A673 (cell line): ENCODE measurements at regions not wholly inside any gene's neighbourhood (a gene's known extent, or its start where the extent isn't known, plus 50 kb on each side); places are given as distances from the start of the nearest gene placed in this dataset.

Experiments used
- BruUV-seq: library from RNA; stranded (reverse); fragments of 400-500 nt; replicated peaks from 2 replicates; lab custom pipeline; 2021; lab: Mats Ljungman, UMichigan
- CTCF ChIA-PET: fragments of 300-600 bp; sonication (Branson Sonifier 250); formaldehyde crosslinking; loops from one replicate; lab custom pipeline; 2022; ENCODE audit warnings: antibody characterized with exemption; lab: Charles Lee
- POLR2A ChIA-PET: fragments of 300-600 bp; sonication (Branson Sonifier 250); formaldehyde crosslinking; loops from one replicate; lab custom pipeline; 2022; ENCODE audit warnings: antibody characterized with exemption; ENCODE audit not compliant: low non-redundant PET; lab: Charles Lee
- DNase-seq: peaks from one replicate; pipeline ENCODE4 v3.0.0-alpha.2; 2015; ENCODE audit warnings: low spot score
- H3K27ac ChIP-seq: fragments of 200-600 bp; sonication (generic); 2 replicates; pipeline ENCODE4 v1.5.1; 2016; ENCODE audit warnings: mixed run types, low read depth, mild to moderate bottlenecking, mixed read lengths, antibody characterized with exemption, low read length; ENCODE audit not compliant: poor library complexity, severe bottlenecking
- H3K27me3 ChIP-seq: fragments of 200-600 bp; sonication (generic); replicated peaks from 2 replicates; pipeline ENCODE4 v1.6.1; 2017; ENCODE audit warnings: mixed run types, low read depth, mild to moderate bottlenecking, mixed read lengths, antibody characterized with exemption, low read length; ENCODE audit not compliant: insufficient read depth, poor library complexity
- H3K36me3 ChIP-seq: fragments of 200-600 bp; sonication (generic); 2 replicates; pipeline ENCODE4 v1.6.1; 2016; ENCODE audit warnings: mixed run types, mild to moderate bottlenecking, mixed read lengths, antibody characterized with exemption, low read length; ENCODE audit not compliant: insufficient read depth, poor library complexity, severe bottlenecking
- H3K4me1 ChIP-seq: fragments of 200-600 bp; sonication (generic); 2 replicates; pipeline ENCODE4 v1.6.1; 2017; ENCODE audit warnings: mixed run types, mild to moderate bottlenecking, mixed read lengths, antibody characterized with exemption, low read length; ENCODE audit not compliant: insufficient read depth, poor library complexity, severe bottlenecking
- H3K4me3 ChIP-seq: fragments of 200-600 bp; sonication (generic); 2 replicates; pipeline ENCODE4 v1.5.1; 2016; ENCODE audit warnings: low read depth, mixed run types, mild to moderate bottlenecking, mixed read lengths, low read length; ENCODE audit not compliant: poor library complexity, severe bottlenecking
- H3K9me3 ChIP-seq: fragments of 200-600 bp; sonication (generic); 2 replicates; pipeline ENCODE4 v1.6.1; 2016; ENCODE audit warnings: mixed run types, low read depth, mild to moderate bottlenecking, mixed read lengths, antibody characterized with exemption, low read length; ENCODE audit not compliant: poor library complexity, severe bottlenecking
- CTCF ChIP-seq: fragments of 300-800, 200-600 bp; sonication (generic); conservative IDR thresholded peaks from 2 replicates; pipeline ENCODE4 v1.5.1; 2017; ENCODE audit warnings: low read depth, mild to moderate bottlenecking, antibody characterized with exemption, low read length, moderate library complexity, mixed read lengths
- EZH2 ChIP-seq: fragments of 200-600 bp; sonication (generic); IDR thresholded peaks from 2 replicates; pipeline ENCODE4 v1.6.1; 2017; ENCODE audit warnings: borderline replicate concordance, low read depth, mild to moderate bottlenecking, mixed read lengths, antibody characterized with exemption, low read length; ENCODE audit not compliant: poor library complexity, severe bottlenecking
- intact Hi-C: fragments of 100-400 bp; cut with micrococcal nuclease; formaldehyde crosslinking; loops from one replicate; pipeline ENCODE4 v1.10.0; 2022; ENCODE audit not compliant: unreplicated experiment

GRCh38 chr2:5111581-5111980, 580.6 kb upstream of the SOX11 start:
- ChIA-PET CTCF (no interaction called here), POLR2A (no interaction called here)
- TF ChIP-seq CTCF (no peak), EZH2 (no peak)
- Histone ChIP-seq H3K27ac (no peak overlapping the region), H3K27me3 (no peaks in the 10 kb centered on the region), H3K4me3 (no peak overlapping the region), H3K9me3 (peaks cover 22% of the 10 kb centered on the region), H3K4me1 (no peaks in the 10 kb centered on the region), H3K36me3 (no peaks in the 10 kb centered on the region)
- intact Hi-C loops = no loop called here
- no TSS peak for BruUV-seq
- DNase-seq = peak; percentile 48

GRCh38 chr2:5119046-5119445, 573.1 kb upstream of the SOX11 start:
- intact Hi-C loops = no loop called here
- ChIA-PET CTCF (no interaction called here), POLR2A (no interaction called here)
- Histone ChIP-seq H3K27me3 (no peaks in the 10 kb centered on the region), H3K4me1 (peaks cover 10% of the 10 kb centered on the region), H3K36me3 (no peaks in the 10 kb centered on the region), H3K27ac (no peak overlapping the region), H3K9me3 (no peaks in the 10 kb centered on the region), H3K4me3 (no peak overlapping the region)
- DNase-seq = no peak
- no peak for TF ChIP-seq EZH2
- no peak for TF ChIP-seq CTCF
- no TSS peak for BruUV-seq

DNA sequence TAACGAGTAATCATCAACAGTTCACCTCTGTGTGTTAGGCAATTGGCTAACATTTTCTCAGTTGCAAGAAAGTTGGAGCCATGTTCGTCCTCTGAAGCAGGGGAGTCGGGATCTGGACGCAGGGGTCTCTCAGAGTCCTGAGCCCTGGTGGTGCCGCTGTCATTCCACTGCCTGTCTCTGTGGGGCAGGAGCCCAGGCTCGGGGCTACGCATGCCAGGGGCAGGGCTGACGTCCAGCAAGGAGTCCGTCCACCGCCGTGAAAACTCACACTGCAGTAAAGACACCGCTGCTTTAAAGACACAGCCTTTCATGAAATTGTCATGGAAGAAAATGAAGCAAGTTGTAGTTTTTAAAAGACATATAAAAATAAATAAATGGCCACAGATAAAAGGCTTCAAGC, 571.1 kb upstream of the SOX11 start:
- Histone ChIP-seq H3K4me1 (peaks cover 10% of the 10 kb centered on the region), H3K4me3 (no peak overlapping the region), H3K9me3 (no peaks in the 10 kb centered on the region), H3K27me3 (no peaks in the 10 kb centered on the region), H3K36me3 (no peaks in the 10 kb centered on the region), H3K27ac (no peak overlapping the region)
- ChIA-PET CTCF (no interaction called here), POLR2A (no interaction called here)
- no peak for TF ChIP-seq EZH2
- TF ChIP-seq CTCF = no peak
- no TSS peak for BruUV-seq
- DNase-seq = no peak
- intact Hi-C loops = no loop called here
